ENCODE measurements at regions not wholly inside any gene's neighbourhood (a gene's known extent, or its start where the extent isn't known, plus 50 kb on each side); places are given as distances from the start of the nearest gene placed in this dataset.
"Not testable (repeated sequence)": the region's sequence is repeated elsewhere in the genome, so short reads cannot be mapped to it uniquely, and the experiment has no call there.

GRCh38 chr7:57789130-57789529 is 339.2 kb downstream of the ZNF716 start:
- no peak overlapping the region for H3K4me3 ChIP-seq (ENCODE audit: low read depth, low read length)
- DNase-seq (ENCODE audit: low read depth) = no peak
- TF ChIP-seq CTCF (IDR thresholded peaks at IDR 0.05; ENCODE audit: low read depth, low read length, missing control alignments) = no peak
- in situ Hi-C loops (cut with HindIII; ENCODE audit: low sequenced_read_pairs) = no loop called here

GRCh38 chr7:57819491-57819981 is 369.6 kb downstream of the ZNF716 start:
- in situ Hi-C loops (cut with HindIII; ENCODE audit: low sequenced_read_pairs) = no loop called here
- no peak for TF ChIP-seq CTCF (IDR thresholded peaks at IDR 0.05; ENCODE audit: low read depth, low read length, missing control alignments)
- DNase-seq (ENCODE audit: low read depth) = no peak
- H3K4me3 ChIP-seq (ENCODE audit: low read depth, low read length) = no peak overlapping the region

GRCh38 chr7:57820477-57820876 is 370.5 kb downstream of the ZNF716 start:
- TF ChIP-seq CTCF (IDR thresholded peaks at IDR 0.05; ENCODE audit: low read depth, low read length, missing control alignments) = no peak
- DNase-seq (ENCODE audit: low read depth) = no peak
- in situ Hi-C loops (cut with HindIII; ENCODE audit: low sequenced_read_pairs) = no loop called here
- H3K4me3 ChIP-seq (ENCODE audit: low read depth, low read length) = no peak overlapping the region

- H3K4me3 ChIP-seq (ENCODE audit: low read depth, low read length) = no peak overlapping the region
- in situ Hi-C loops (cut with HindIII; ENCODE audit: low sequenced_read_pairs) = no loop called here
- TF ChIP-seq CTCF (IDR thresholded peaks at IDR 0.05; ENCODE audit: low read depth, low read length, missing control alignments) = no peak
- no peak for DNase-seq (ENCODE audit: low read depth)
Measured at GRCh38 chr7:57821438-57822382, 371.7 kb downstream of the ZNF716 start.

- in situ Hi-C loops (cut with HindIII; ENCODE audit: low sequenced_read_pairs); DNase-seq (ENCODE audit: low read depth); H3K4me3 ChIP-seq (ENCODE audit: low read depth, low read length): not testable (repeated sequence)
Measured at GRCh38 chr7:57826548-57826947, 376.6 kb downstream of the ZNF716 start.

GRCh38 chr7:57835161-57835560 is 385.2 kb downstream of the ZNF716 start:
- DNase-seq (ENCODE audit: low read depth); H3K4me3 ChIP-seq (ENCODE audit: low read depth, low read length); in situ Hi-C loops (cut with HindIII; ENCODE audit: low sequenced_read_pairs): not testable (repeated sequence)

- DNase-seq (ENCODE audit: low read depth); H3K4me3 ChIP-seq (ENCODE audit: low read depth, low read length); in situ Hi-C loops (cut with HindIII; ENCODE audit: low sequenced_read_pairs): not testable (repeated sequence)
Measured at GRCh38 chr7:57839152-57839551, 389.2 kb downstream of the ZNF716 start.

GRCh38 chr7:57867884-57868701 is 418.1 kb downstream of the ZNF716 start:
- H3K4me3 ChIP-seq (ENCODE audit: low read depth, low read length) = peak overlapping the region; percentile 26
- no peak for TF ChIP-seq CTCF (IDR thresholded peaks at IDR 0.05; ENCODE audit: low read depth, low read length, missing control alignments)
- no peak for DNase-seq (ENCODE audit: low read depth)
- in situ Hi-C loops (cut with HindIII; ENCODE audit: low sequenced_read_pairs) = no loop called here
